Left ventricle myocardium inferior (tissue), 1 donor: ENCODE measurements at regions not wholly inside any gene's neighbourhood (a gene's known extent, or its start where the extent isn't known, plus 50 kb on each side); places are given as distances from the start of the nearest gene placed in this dataset.

Experiments used
- DNase-seq: peaks from one replicate; pipeline ENCODE4 v3.0.0-alpha.2; 2020
- H3K27ac ChIP-seq: fragments of 200-600 bp; replicated peaks from 2 replicates; pipeline ENCODE4 v1.8.0; 2021
- H3K27me3 ChIP-seq: fragments of 200-600 bp; 2 replicates; pipeline ENCODE4 v1.8.0; 2021; ENCODE audit warnings: low read depth
- H3K36me3 ChIP-seq: fragments of 200-600 bp; 2 replicates; pipeline ENCODE4 v1.8.0; 2021
- H3K4me1 ChIP-seq: fragments of 200-600 bp; 2 replicates; pipeline ENCODE4 v1.8.0; 2021
- H3K4me3 ChIP-seq: fragments of 200-600 bp; 2 replicates; pipeline ENCODE4 v1.8.0; 2021; ENCODE audit warnings: mild to moderate bottlenecking, moderate library complexity
- H3K9me3 ChIP-seq: fragments of 200-600 bp; replicated peaks from 2 replicates; pipeline ENCODE4 v1.8.0; 2021
- intact Hi-C: fragments of 100-400 bp; cut with micrococcal nuclease; formaldehyde crosslinking; loops from one replicate; pipeline ENCODE4 v1.11.0; 2022
- TF ChIP-seq, protein P1 (sequence below): fragments of 200-600 bp; IDR thresholded peaks from 2 replicates; pipeline ENCODE4 v1.8.0; 2021; ENCODE audit warnings: antibody characterized with exemption, mild to moderate bottlenecking, borderline replicate concordance
- donor health status: DM: no; HTN: yes; CAD: no; lungs with severe emphysema.

DNA sequence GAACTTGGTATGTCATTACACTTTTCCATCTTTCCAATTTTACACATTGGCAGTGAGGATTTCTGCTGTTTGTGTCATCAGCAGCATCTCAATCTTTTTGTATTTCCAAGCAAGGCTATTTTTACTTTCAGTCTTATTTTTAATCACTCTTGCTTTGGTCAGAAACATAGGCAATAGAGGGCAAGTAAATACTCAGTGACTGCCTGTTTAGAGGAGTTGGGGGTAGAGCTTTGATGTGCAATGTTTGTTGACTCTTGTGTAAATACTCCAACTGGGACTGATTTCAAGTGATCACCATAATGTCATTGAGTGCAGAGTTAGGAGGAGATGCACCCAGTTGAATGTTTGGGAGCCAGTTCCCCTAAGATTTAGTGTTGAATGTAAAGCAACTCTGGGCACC, 1281.7 kb downstream of the NLGN4Y start:
- Histone ChIP-seq H3K9me3 (no peaks in the 10 kb centered on the region), H3K4me3 (no peak overlapping the region), H3K36me3 (no peaks in the 10 kb centered on the region), H3K4me1 (no peaks in the 10 kb centered on the region), H3K27me3 (no peaks in the 10 kb centered on the region), H3K27ac (no peak overlapping the region)
- TF ChIP-seq, protein P1, sequence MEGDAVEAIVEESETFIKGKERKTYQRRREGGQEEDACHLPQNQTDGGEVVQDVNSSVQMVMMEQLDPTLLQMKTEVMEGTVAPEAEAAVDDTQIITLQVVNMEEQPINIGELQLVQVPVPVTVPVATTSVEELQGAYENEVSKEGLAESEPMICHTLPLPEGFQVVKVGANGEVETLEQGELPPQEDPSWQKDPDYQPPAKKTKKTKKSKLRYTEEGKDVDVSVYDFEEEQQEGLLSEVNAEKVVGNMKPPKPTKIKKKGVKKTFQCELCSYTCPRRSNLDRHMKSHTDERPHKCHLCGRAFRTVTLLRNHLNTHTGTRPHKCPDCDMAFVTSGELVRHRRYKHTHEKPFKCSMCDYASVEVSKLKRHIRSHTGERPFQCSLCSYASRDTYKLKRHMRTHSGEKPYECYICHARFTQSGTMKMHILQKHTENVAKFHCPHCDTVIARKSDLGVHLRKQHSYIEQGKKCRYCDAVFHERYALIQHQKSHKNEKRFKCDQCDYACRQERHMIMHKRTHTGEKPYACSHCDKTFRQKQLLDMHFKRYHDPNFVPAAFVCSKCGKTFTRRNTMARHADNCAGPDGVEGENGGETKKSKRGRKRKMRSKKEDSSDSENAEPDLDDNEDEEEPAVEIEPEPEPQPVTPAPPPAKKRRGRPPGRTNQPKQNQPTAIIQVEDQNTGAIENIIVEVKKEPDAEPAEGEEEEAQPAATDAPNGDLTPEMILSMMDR: no peak
- intact Hi-C loops: no loop called here
- DNase-seq: no peak

DNA sequence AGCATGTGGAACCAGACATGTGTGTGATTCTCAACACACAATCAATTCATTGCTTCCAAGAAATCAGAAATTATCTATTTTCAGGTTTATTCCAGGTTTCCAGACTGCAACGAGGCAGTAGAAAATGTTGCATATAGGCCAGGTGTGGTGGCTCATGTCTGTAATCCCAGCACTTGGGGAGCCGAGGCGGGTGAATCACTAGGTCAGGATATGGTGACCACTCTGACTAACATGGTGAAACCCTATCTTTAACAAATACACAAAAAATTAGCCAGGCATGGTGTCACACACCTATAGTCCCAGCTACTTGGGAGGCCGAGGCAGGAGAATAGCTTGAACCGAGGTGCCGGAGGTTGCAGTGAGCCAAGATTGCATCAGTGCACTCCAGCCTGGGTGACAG, 1289.9 kb downstream of the NLGN4Y start:
- H3K9me3 ChIP-seq: no peaks in the 10 kb centered on the region
- H3K4me1 ChIP-seq: no peaks in the 10 kb centered on the region
- H3K27me3 ChIP-seq: no peaks in the 10 kb centered on the region
- no peak overlapping the region for H3K27ac ChIP-seq
- H3K4me3 ChIP-seq: no peak overlapping the region
- no peak for DNase-seq
- intact Hi-C loops: no loop called here
- TF ChIP-seq, protein P1: no peak
- H3K36me3 ChIP-seq: no peaks in the 10 kb centered on the region
